GM12873 (cell line): ENCODE measurements at regions not wholly inside any gene's neighbourhood (a gene's known extent, or its start where the extent isn't known, plus 50 kb on each side); places are given as distances from the start of the nearest gene placed in this dataset.

Source experiments
- TF ChIP-seq, protein P1 (sequence below): IDR thresholded peaks from 2 replicates; pipeline ENCODE4 v1.5.1; 2012; ENCODE audit warnings: low read depth, mild to moderate bottlenecking, moderate library complexity, low read length, control low read depth; ENCODE audit not compliant: insufficient read depth; ENCODE audit errors: missing control alignments

DNA sequence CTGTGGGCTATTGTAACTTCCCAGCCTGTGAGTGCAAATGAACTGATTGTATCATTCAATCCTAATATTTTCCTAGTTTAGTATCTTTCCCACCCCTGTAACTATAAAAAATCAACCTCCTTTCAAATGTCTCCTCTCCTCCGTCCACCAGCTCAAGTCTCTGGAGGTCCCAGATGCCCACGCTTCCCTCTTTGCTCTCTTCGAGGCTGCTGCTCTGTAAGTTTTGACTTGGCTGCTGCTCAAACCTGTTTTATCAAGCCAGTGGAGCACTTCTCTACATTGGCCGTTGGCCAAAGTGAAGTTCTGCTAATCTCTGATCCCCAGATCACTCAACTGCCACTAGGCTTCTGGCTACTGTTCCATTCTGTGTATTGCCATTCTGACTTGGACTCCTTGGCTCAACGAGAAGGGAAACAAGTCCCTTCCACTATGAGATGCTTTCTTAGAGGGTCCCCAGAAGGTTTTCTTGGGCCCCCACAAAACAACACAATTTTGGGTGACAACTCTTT is 60.7 kb upstream of the RAPGEF2 start:
- TF ChIP-seq, protein P1, sequence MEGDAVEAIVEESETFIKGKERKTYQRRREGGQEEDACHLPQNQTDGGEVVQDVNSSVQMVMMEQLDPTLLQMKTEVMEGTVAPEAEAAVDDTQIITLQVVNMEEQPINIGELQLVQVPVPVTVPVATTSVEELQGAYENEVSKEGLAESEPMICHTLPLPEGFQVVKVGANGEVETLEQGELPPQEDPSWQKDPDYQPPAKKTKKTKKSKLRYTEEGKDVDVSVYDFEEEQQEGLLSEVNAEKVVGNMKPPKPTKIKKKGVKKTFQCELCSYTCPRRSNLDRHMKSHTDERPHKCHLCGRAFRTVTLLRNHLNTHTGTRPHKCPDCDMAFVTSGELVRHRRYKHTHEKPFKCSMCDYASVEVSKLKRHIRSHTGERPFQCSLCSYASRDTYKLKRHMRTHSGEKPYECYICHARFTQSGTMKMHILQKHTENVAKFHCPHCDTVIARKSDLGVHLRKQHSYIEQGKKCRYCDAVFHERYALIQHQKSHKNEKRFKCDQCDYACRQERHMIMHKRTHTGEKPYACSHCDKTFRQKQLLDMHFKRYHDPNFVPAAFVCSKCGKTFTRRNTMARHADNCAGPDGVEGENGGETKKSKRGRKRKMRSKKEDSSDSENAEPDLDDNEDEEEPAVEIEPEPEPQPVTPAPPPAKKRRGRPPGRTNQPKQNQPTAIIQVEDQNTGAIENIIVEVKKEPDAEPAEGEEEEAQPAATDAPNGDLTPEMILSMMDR, result no peak

DNA sequence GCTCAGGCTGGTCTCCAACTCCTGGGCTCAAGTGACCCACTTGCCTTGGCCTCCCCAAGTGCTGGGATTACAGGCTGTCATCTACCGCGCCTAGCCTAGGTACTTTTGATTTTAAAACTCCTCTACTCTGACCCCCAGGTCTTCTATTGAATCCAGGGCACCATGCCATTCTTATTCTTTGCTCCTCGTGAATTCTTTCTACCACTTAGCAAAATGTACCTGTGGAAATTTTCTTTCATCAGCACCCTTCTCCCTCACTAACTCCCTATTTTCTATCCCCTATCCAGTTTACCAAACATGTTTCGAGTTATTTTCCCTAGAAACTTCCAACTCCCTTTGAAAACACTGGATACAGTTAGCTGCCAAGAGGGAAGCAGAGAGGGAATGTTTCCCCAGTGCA is 60.0 kb upstream of the RAPGEF2 start:
- TF ChIP-seq, protein P1, result no peak

- TF ChIP-seq, protein P1, result no peak
Measured at GRCh38 chr4:159043861-159044260, 59.0 kb upstream of the RAPGEF2 start.

- TF ChIP-seq, protein P1, result no peak
Measured at GRCh38 chr4:159045321-159045720, 57.6 kb upstream of the RAPGEF2 start.

DNA sequence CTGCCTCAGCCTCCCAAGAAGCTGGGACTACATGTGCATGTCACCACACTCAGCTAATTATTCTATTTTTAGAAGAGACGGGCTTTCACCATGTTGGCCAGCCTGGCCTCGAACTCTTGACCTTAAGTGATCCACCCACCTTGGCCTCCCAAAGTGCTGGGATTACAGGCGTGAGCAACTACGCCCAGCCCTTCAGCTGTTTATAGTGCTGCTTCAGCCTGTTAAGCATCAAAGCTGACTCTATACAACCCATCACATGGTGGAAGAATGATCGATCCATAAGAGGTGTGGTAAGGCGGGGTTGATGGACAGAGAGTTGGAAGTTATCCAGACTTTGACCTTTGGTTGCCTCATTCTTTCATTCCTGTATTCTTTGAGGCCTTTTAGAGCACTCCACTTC is 56.2 kb upstream of the RAPGEF2 start:
- TF ChIP-seq, protein P1, result no peak

DNA sequence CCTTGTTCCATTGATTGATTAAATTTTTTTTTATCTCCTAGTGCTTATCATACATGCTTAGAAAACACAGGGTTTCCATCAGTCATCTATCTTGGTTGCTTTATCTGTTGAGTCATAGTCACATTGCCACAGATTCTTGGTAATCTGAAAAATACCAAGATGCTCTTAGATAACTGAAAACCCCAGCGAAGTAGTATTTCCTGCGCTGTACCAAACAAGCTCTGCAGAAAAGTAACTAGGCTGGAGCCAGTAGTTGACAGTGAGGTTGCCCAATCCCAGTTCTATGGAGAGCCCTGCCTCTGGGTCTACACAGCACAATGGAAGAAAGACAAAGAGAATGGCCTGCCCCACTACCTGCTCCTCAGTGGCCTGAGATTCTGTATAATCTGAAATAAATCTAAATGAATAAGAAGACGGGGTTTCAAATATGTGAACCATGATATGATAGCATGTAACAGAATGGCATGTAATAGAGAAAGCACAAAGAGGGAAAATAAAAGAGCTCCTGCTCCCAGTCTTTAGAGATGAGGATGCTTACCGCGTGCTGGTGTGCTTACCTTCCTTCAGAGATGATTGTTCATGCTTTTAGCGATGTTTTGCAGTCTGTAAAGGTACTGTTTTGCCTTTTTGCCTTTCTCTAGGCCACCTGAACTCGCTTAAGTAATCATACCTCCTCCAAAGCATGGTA is 55.3 kb upstream of the RAPGEF2 start:
- TF ChIP-seq, protein P1, result no peak

- TF ChIP-seq, protein P1, result no peak
Measured at GRCh38 chr4:159048166-159048886, 54.6 kb upstream of the RAPGEF2 start.
